ENCODE measurements at regions not wholly inside any gene's neighbourhood (a gene's known extent, or its start where the extent isn't known, plus 50 kb on each side); places are given as distances from the start of the nearest gene placed in this dataset.

GRCh38 chr20:10998476-10998875, 324.7 kb upstream of the JAG1 start:
- Mint-ChIP-seq H3K9me3 (peaks cover 7% of the 10 kb centered on the region), H3K4me1 (no peaks in the 10 kb centered on the region), H3K27ac (no peak overlapping the region), H3K4me3 (no peak overlapping the region), H3K36me3 (no peaks in the 10 kb centered on the region), H3K27me3 (no peaks in the 10 kb centered on the region)
- no peak for DNase-seq
- CTCF ChIA-PET = no interaction called here

DNA sequence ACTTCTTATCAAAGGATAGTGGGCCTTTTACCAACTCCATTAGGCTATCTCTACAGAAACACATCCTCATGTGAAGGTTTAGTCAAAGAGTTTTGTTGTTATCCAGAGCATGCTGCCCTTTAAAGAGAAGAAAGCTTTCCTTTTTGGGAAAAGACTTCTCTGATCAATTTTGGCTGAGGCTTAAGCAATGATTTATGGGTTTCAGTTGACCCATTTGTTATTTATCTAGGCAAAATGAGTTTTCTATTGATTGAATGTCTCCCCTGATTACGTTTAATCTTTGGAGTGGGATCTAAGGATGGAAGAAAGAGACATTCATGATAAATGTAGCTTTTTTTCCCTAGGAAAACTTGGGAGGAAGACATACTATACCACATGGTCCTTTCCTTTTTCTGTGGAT, 326.6 kb upstream of the JAG1 start:
- Mint-ChIP-seq H3K4me3 (no peak overlapping the region), H3K27ac (no peak overlapping the region), H3K9me3 (peaks cover 5% of the 10 kb centered on the region), H3K27me3 (no peaks in the 10 kb centered on the region), H3K4me1 (no peaks in the 10 kb centered on the region), H3K36me3 (no peaks in the 10 kb centered on the region)
- CTCF ChIA-PET = no interaction called here
- no peak for DNase-seq

GRCh38 chr20:11001302-11001701, 327.5 kb upstream of the JAG1 start:
- CTCF ChIA-PET = no interaction called here
- Mint-ChIP-seq H3K4me1 (no peaks in the 10 kb centered on the region), H3K27ac (no peak overlapping the region), H3K27me3 (no peaks in the 10 kb centered on the region), H3K9me3 (peaks cover 6% of the 10 kb centered on the region), H3K36me3 (no peaks in the 10 kb centered on the region), H3K4me3 (no peak overlapping the region)
- DNase-seq = no peak

- DNase-seq = no peak
- no peak overlapping the region for H3K4me3 Mint-ChIP-seq
- no peaks in the 10 kb centered on the region for H3K4me1 Mint-ChIP-seq
- no peak overlapping the region for H3K27ac Mint-ChIP-seq
- no peaks in the 10 kb centered on the region for H3K27me3 Mint-ChIP-seq
- H3K36me3 Mint-ChIP-seq = no peaks in the 10 kb centered on the region
- peaks cover 7% of the 10 kb centered on the region for H3K9me3 Mint-ChIP-seq
- CTCF ChIA-PET = no interaction called here
Measured at GRCh38 chr20:11001764-11002540, 328.2 kb upstream of the JAG1 start.

DNA sequence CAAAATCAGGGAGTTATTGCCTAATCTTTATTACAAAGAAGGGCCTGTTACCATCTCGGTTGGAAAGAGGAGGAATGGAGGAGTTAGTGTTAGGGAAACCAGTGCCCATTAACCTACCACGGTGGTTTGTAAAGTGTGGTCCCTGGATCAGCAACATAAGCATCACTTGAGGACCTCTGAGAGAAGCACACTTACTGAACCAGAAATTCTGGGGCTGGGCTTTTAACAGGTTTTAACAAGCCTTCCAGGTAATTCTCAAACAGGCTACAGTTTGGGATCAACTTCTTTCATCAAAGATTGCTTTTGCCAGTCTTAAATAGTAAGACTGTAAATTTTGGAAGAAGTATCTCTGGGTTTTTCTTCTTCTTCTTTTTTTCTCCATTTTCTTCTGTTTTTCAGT, 329.5 kb upstream of the JAG1 start:
- no peaks in the 10 kb centered on the region for H3K36me3 Mint-ChIP-seq
- H3K27ac Mint-ChIP-seq = no peak overlapping the region
- no peaks in the 10 kb centered on the region for H3K4me1 Mint-ChIP-seq
- DNase-seq = no peak
- CTCF ChIA-PET = no interaction called here
- no peaks in the 10 kb centered on the region for H3K27me3 Mint-ChIP-seq
- peaks cover 5% of the 10 kb centered on the region for H3K9me3 Mint-ChIP-seq
- H3K4me3 Mint-ChIP-seq = no peak overlapping the region

DNA sequence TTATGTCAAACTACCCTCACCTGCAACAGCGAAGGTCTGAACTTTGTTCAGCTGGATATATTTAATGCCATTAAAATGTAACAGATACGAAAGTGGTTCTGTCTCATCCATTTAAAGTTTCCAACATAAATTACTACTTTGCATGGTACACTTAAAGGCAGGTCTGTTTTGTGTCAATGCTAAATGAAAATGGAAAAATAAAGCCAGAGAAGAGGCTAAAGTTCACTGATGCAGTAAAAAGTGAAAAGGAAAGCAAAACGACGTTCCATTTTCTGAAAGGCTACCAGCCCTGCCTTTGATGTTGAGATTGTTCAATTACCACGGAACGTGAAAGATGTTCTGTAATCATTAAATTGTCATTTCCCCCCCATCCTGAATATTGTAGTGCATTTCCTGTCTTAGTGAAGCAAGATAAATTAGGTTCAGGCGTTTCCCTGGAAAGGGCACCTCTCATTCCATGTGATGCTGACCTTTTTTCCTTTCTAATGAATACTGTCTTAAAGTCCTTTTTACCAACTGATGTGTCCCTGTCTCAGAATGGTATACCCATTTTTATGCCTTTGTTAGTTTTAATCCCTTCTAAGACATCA, 334.7 kb upstream of the JAG1 start:
- CTCF ChIA-PET = no interaction called here
- no peak for DNase-seq
- Mint-ChIP-seq H3K9me3 (peaks cover 2% of the 10 kb centered on the region), H3K27ac (no peak overlapping the region), H3K4me3 (no peak overlapping the region), H3K4me1 (no peaks in the 10 kb centered on the region), H3K27me3 (no peaks in the 10 kb centered on the region), H3K36me3 (no peaks in the 10 kb centered on the region)

DNA sequence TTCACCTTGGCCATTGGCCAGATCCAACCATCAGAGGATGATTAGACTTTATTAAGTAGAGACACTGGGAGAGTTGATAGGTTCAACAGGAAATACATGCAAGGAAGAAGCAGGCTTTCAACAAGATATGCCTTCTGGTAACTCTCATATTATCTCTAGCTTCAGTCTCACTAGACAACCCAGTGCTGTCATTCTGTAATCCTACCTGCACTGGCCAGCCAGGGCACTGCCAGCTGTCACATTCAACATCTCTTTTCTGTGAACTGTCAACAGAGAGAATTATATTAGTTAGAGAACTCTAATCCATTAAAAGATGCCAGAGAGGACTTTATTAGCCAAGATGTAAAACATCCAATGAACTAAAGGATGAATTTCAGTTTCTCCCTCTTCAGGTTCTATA, 337.9 kb upstream of the JAG1 start:
- Mint-ChIP-seq H3K36me3 (no peaks in the 10 kb centered on the region), H3K27me3 (no peaks in the 10 kb centered on the region), H3K4me3 (no peak overlapping the region), H3K27ac (no peak overlapping the region), H3K9me3 (no peaks in the 10 kb centered on the region), H3K4me1 (no peaks in the 10 kb centered on the region)
- CTCF ChIA-PET = no interaction called here
- no peak for DNase-seq

DNA sequence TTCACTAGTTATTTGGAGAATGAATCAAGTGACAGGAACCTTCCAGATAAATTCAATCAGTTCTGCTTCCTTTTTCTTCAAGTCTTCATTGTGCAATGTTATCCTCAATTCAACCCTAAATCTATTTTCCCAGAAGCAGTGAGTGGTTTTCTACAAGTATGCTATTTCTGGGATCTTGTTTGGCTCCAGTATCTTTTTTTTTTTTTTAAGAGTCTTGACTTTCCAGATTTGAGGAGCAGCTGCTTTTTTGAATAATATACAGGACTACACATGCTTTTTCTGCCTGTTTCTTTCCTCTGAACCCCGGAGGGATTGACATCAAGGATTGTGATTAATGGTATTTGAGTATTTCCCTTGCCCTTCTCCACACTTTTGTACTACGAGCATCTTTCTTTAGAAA, 339.2 kb upstream of the JAG1 start:
- Mint-ChIP-seq H3K36me3 (no peaks in the 10 kb centered on the region), H3K4me1 (no peaks in the 10 kb centered on the region), H3K9me3 (no peaks in the 10 kb centered on the region), H3K4me3 (no peak overlapping the region), H3K27ac (no peak overlapping the region), H3K27me3 (no peaks in the 10 kb centered on the region)
- DNase-seq = no peak
- CTCF ChIA-PET = no interaction called here

- CTCF ChIA-PET = no interaction called here
- H3K36me3 Mint-ChIP-seq = no peaks in the 10 kb centered on the region
Measured at GRCh38 chr20:11013801-11014200, 340.0 kb upstream of the JAG1 start.

DNA sequence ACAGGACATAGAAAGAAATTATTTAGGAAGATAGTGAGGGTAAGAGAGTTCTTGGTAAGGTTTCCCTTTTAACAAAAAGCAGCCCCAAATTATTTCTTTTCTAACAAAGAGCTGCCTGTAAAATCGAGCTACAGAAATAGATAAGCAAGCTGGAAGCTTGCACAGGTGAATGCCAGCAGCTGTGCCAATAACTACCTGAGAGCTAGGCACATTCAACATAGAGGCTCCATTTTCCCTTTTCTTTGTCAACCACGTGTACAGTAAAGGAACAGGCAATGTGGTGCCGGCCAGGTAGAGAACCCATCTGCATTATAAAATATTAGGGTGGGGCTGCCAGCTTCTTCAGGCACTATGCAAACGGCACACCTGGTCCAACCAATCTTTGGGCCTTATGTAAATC, 341.6 kb upstream of the JAG1 start:
- H3K36me3 Mint-ChIP-seq = no peaks in the 10 kb centered on the region
- no peaks in the 10 kb centered on the region for H3K27me3 Mint-ChIP-seq
- no peaks in the 10 kb centered on the region for H3K4me1 Mint-ChIP-seq
- no peak for DNase-seq
- CTCF ChIA-PET = no interaction called here
- peaks cover 2% of the 10 kb centered on the region for H3K9me3 Mint-ChIP-seq
- H3K4me3 Mint-ChIP-seq = no peak overlapping the region
- no peak overlapping the region for H3K27ac Mint-ChIP-seq

More at GRCh38 chr20:11013801-11014200, 340.0 kb upstream of the JAG1 start:
- H3K9me3 Mint-ChIP-seq = no peaks in the 10 kb centered on the region
- no peak overlapping the region for H3K27ac Mint-ChIP-seq
- no peak overlapping the region for H3K4me3 Mint-ChIP-seq
- no peaks in the 10 kb centered on the region for H3K4me1 Mint-ChIP-seq
- no peak for DNase-seq
- H3K27me3 Mint-ChIP-seq = no peaks in the 10 kb centered on the region

DNA sequence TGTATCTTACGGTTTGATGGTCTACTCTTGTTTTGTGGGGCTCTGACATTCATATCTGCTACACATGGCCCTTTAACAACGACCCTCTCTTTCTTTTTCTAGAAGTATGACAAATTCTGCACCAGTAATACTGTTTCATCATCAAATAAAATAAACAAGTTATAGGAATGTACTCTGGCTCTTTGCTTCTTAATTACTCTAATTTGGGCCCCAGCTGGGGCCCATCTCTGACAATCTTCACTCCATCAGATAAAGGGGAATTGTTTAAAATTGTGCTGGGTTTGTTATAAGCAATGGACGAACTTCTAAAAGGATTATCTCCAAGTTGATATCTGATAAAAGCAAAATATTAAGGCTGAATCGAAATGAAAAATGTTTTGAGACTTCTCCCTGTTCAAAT, 343.6 kb upstream of the JAG1 start:
- Mint-ChIP-seq H3K27me3 (no peaks in the 10 kb centered on the region), H3K36me3 (no peaks in the 10 kb centered on the region), H3K27ac (no peak overlapping the region), H3K4me1 (no peaks in the 10 kb centered on the region), H3K4me3 (no peak overlapping the region), H3K9me3 (peaks cover 2% of the 10 kb centered on the region)
- CTCF ChIA-PET = no interaction called here
- DNase-seq = no peak

- CTCF ChIA-PET = no interaction called here
- H3K4me3 Mint-ChIP-seq = no peak overlapping the region
- H3K27ac Mint-ChIP-seq = no peak overlapping the region
Measured at GRCh38 chr20:11018668-11019170, 344.9 kb upstream of the JAG1 start.

DNA sequence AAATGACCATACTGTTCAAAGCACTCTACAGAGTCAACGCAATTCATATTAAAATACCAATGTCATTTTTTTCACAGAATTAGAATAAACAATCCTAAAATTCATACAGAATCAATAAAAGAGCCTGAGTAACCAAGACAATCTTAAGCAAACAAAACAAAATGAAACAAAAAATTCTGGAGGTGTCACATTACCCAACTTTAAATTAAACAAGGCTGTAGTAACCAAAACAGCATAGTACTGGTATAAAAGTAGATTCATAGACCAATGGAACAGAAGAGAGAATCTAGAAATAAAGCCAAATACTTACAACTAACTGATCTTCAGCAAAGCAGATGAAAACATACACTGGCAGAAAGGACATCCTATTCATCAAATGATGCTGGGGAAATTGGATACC, 346.9 kb upstream of the JAG1 start:
- H3K36me3 Mint-ChIP-seq = no peaks in the 10 kb centered on the region
- CTCF ChIA-PET = no interaction called here
- no peak overlapping the region for H3K27ac Mint-ChIP-seq
- no peaks in the 10 kb centered on the region for H3K27me3 Mint-ChIP-seq
- no peaks in the 10 kb centered on the region for H3K4me1 Mint-ChIP-seq
- H3K9me3 Mint-ChIP-seq = peaks cover 4% of the 10 kb centered on the region
- no peak for DNase-seq
- no peak overlapping the region for H3K4me3 Mint-ChIP-seq

More at GRCh38 chr20:11018668-11019170, 344.9 kb upstream of the JAG1 start:
- Mint-ChIP-seq H3K27me3 (no peaks in the 10 kb centered on the region), H3K36me3 (no peaks in the 10 kb centered on the region), H3K9me3 (peaks cover 4% of the 10 kb centered on the region), H3K4me1 (no peaks in the 10 kb centered on the region)
- DNase-seq = no peak

GRCh38 chr20:11027224-11027623, 353.4 kb upstream of the JAG1 start:
- H3K4me1 Mint-ChIP-seq = no peaks in the 10 kb centered on the region
- H3K27me3 Mint-ChIP-seq = no peaks in the 10 kb centered on the region
- no peak for DNase-seq
- peaks cover 7% of the 10 kb centered on the region for H3K9me3 Mint-ChIP-seq
- CTCF ChIA-PET = no interaction called here
- no peak overlapping the region for H3K27ac Mint-ChIP-seq
- H3K4me3 Mint-ChIP-seq = no peak overlapping the region
- no peaks in the 10 kb centered on the region for H3K36me3 Mint-ChIP-seq

- Mint-ChIP-seq H3K9me3 (peaks cover 10% of the 10 kb centered on the region), H3K4me3 (no peak overlapping the region), H3K27ac (no peak overlapping the region), H3K4me1 (no peaks in the 10 kb centered on the region), H3K36me3 (no peaks in the 10 kb centered on the region), H3K27me3 (no peaks in the 10 kb centered on the region)
- CTCF ChIA-PET = no interaction called here
- DNase-seq = no peak
Measured at GRCh38 chr20:11030351-11030750, 356.6 kb upstream of the JAG1 start.
